Small intestine (tissue), 7 donors: ENCODE measurements at regions not wholly inside any gene's neighbourhood (a gene's known extent, or its start where the extent isn't known, plus 50 kb on each side); places are given as distances from the start of the nearest gene placed in this dataset.

Experiments
- DNase-seq, 2 donors: peaks; one replicate each; pipeline versions ENCODE4 v3.0.0 to v3.0.0-alpha.2; 2013
- FAIRE-seq: peaks from 2 replicates; lab custom pipeline; 2012; peaks lifted over from hg19 to GRCh38; lab: Jason Lieb, UNC
- H3K27ac ChIP-seq, 3 donors: one replicate each; pipeline ENCODE4 v1.5.1; 2013; ENCODE audit warnings: low read length in 2 of 3, mild to moderate bottlenecking in 2 of 3, control low read depth in 1 of 3, inconsistent platforms in 1 of 3, low read depth in 1 of 3, moderate library complexity in 1 of 3
- H3K27me3 ChIP-seq, 3 donors: one replicate each; pipeline ENCODE4 v1.6.1; 2013; ENCODE audit warnings: low read length in 3 of 3, inconsistent platforms in 1 of 3; ENCODE audit not compliant: control insufficient read depth in 3 of 3, insufficient read depth in 3 of 3
- H3K36me3 ChIP-seq, 3 donors: one replicate each; pipeline ENCODE4 v1.6.1; 2013; ENCODE audit warnings: low read length in 3 of 3, inconsistent platforms in 1 of 3, low read depth in 1 of 3, mild to moderate bottlenecking in 1 of 3, moderate library complexity in 1 of 3; ENCODE audit not compliant: control insufficient read depth in 3 of 3, insufficient read depth in 2 of 3
- H3K4me1 ChIP-seq, 3 donors: one replicate each; pipeline ENCODE4 v1.6.1; 2013; ENCODE audit warnings: low read length in 2 of 3, inconsistent platforms in 1 of 3, low read depth in 1 of 3, mild to moderate bottlenecking in 1 of 3, moderate library complexity in 1 of 3; ENCODE audit not compliant: control insufficient read depth in 3 of 3, insufficient read depth in 2 of 3
- H3K4me3 ChIP-seq, 3 donors: one replicate each; pipeline ENCODE4 v1.5.1; 2013; ENCODE audit warnings: low read length in 3 of 3, control low read depth in 1 of 3, inconsistent platforms in 1 of 3, low read depth in 1 of 3, mild to moderate bottlenecking in 1 of 3, moderate library complexity in 1 of 3
- H3K9me3 ChIP-seq, 2 donors: one replicate each; pipeline ENCODE4 v1.6.1; 2013; ENCODE audit warnings: low read depth in 1 of 2, low read length in 1 of 2; ENCODE audit not compliant: control insufficient read depth in 2 of 2, insufficient read depth in 1 of 2
- WGBS, 3 donors: extraction: QIAGEN DNeasy Blood & Tissue Kit; methylation state at CpG; one replicate each; pipeline ENCODE4 v1.1.7; 2013; 5-methylcytosine and 5-hydroxymethylcytosine counted together
- donor health status: healthy with polysubstance abuse.
- donor health status: control.
- donor health status: control.
- donor health status: Bipolar disorder and iron deficiency.
- donor health status: healthy.

DNA sequence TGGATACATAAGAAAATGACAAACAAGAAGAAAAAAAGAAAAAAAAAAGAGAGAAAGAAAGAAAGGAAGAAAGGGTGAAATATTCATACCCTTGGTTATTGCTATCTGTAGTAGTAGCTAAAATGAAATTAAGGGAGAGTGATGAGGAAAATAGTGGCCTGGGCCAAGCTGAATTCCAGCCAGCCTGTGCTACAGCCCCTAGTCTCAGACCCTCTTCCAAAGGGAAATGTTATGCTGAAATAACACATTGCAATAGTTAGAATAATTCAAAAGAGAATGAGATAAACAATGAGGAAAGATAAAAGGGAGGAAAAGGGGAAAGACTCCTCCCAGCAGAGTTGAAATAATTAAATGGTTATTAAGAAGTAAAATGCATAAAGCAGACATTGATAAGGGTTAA, 268.4 kb upstream of the ROBO1 start:
- no peaks in the 10 kb centered on the region for H3K27me3 ChIP-seq
- H3K36me3 ChIP-seq: no peaks in the 10 kb centered on the region
- H3K4me1 ChIP-seq: no peaks in the 10 kb centered on the region
- no peak overlapping the region for H3K4me3 ChIP-seq
- H3K9me3 ChIP-seq: no peaks in the 10 kb centered on the region
- DNase-seq (no peak), FAIRE-seq (no peak)
- H3K27ac ChIP-seq: no peak overlapping the region

DNA sequence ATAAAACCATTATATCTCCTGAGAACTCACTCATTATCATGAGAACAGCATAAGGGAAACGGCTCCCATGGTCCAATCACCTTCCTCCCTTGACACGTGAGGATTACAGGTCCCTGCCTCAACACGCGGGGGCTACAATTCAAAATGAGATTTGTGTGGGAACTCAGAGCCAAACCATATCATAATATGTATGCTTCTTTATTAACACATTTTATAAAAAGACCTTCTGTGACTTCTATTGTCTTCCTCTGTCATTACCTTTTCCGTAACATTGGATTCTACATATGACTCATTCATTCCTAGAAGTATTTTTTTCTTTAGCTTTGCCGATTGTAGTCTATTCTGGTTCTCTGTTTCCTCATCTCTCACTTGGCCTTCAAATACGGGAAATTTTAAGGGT, 267.2 kb upstream of the ROBO1 start:
- Histone ChIP-seq H3K36me3 (no peaks in the 10 kb centered on the region), H3K27me3 (no peaks in the 10 kb centered on the region), H3K4me3 (no peak overlapping the region), H3K9me3 (no peaks in the 10 kb centered on the region), H3K4me1 (no peaks in the 10 kb centered on the region), H3K27ac (no peak overlapping the region)
- FAIRE-seq (no peak), DNase-seq (no peak)
- WGBS, 3 donors: 81 to 91% (median 87%) methylated on average over 7 of the region's 7 CpGs

DNA sequence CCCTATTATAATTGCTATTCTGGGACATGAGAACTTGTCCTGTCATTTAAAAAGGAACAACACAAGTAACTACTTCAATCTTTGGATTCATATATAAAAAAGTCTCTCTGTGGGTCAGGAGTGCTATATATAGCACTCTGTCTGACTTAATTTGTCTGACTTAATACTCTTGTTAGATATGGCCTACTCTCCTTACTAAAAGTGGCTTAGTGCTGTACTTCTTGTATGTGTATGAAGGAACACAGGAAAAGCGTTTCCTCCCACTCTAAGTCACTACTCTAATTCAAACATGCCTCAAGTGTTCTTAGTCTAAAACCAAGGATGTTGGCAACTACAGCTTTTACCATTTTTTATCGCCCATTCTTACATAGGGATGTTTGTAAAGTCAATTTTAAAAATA, 255.2 kb upstream of the ROBO1 start:
- Histone ChIP-seq H3K27me3 (no peaks in the 10 kb centered on the region), H3K4me1 (no peaks in the 10 kb centered on the region), H3K27ac (no peak overlapping the region), H3K4me3 (no peak overlapping the region), H3K36me3 (no peaks in the 10 kb centered on the region), H3K9me3 (no peaks in the 10 kb centered on the region)
- DNase-seq: no peak
- no peak for FAIRE-seq
- 77 to 84% (median 77%) methylated on average over 2 of the region's 2 CpGs for WGBS, 3 donors

DNA sequence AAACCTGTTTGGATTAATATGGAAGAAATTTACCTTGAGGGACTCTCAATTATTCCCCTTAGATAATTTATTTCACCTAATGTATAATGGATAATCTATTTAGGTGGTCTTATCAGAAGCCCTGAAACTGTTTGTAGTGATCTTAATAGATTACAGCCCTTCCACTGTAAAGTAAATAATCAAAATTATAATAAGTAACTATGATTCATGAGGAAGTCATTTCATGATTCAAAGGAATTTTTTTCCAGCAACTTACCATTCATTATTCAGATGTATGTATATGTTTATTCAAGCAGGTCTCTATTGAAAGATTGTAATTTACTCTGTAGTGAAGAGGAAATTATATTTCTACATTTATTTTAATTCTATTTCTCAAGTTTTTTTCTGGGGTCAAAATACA, 250.6 kb upstream of the ROBO1 start:
- Histone ChIP-seq H3K4me3 (no peak overlapping the region), H3K36me3 (no peaks in the 10 kb centered on the region), H3K4me1 (no peaks in the 10 kb centered on the region), H3K27ac (no peak overlapping the region), H3K27me3 (no peaks in the 10 kb centered on the region), H3K9me3 (no peaks in the 10 kb centered on the region)
- DNase-seq (no peak), FAIRE-seq (no peak)

DNA sequence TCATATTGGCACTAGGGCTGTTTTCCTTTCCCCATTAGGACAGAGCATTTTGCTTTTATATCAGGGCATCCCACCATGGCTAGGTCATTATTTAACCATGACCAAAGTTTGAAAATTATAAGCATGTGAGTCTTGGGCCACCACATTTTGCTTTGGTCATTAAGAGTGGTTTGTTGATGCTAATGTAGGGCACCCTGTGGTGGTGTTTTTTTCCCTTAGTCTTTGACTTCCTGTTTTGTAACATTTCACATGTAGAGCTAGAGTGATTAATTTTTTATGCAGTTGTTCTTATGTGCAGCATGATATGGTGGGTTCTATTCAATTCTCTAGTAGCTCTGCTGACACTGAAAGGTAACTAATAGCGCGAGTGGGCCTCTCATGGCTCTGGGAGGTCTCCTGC, 249.6 kb upstream of the ROBO1 start:
- WGBS, 3 donors: 91 to 95% (median 94%) methylated on average over 2 of the region's 2 CpGs
- Histone ChIP-seq H3K4me1 (no peaks in the 10 kb centered on the region), H3K27me3 (no peaks in the 10 kb centered on the region), H3K36me3 (no peaks in the 10 kb centered on the region), H3K27ac (no peak overlapping the region), H3K4me3 (no peak overlapping the region), H3K9me3 (no peaks in the 10 kb centered on the region)
- DNase-seq: no peak
- no peak for FAIRE-seq

DNA sequence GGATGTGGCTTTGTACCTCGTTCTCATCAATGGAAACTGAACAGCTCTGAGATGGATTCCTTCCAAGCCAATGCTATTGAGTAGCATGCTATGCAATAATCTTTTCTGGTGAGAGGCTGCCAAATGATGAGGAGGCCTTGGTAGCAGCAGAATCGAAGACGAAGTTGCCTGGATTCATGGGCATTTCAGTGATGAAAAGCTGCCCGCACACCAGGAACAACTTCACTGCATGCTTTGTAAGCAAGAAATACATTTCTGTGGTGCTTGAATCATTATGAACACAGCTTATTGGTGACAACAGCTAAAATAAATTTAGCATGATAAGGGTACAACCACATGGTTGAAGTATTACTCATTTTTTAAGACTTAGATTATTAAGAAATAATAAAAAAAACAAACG, 246.8 kb upstream of the ROBO1 start:
- Histone ChIP-seq H3K4me3 (no peak overlapping the region), H3K36me3 (no peaks in the 10 kb centered on the region), H3K27ac (no peak overlapping the region), H3K27me3 (no peaks in the 10 kb centered on the region), H3K4me1 (no peaks in the 10 kb centered on the region), H3K9me3 (no peaks in the 10 kb centered on the region)
- DNase-seq (no peak), FAIRE-seq (no peak)
- WGBS, 3 donors: 72 to 79% (median 75%) methylated on average over 5 of the region's 5 CpGs

DNA sequence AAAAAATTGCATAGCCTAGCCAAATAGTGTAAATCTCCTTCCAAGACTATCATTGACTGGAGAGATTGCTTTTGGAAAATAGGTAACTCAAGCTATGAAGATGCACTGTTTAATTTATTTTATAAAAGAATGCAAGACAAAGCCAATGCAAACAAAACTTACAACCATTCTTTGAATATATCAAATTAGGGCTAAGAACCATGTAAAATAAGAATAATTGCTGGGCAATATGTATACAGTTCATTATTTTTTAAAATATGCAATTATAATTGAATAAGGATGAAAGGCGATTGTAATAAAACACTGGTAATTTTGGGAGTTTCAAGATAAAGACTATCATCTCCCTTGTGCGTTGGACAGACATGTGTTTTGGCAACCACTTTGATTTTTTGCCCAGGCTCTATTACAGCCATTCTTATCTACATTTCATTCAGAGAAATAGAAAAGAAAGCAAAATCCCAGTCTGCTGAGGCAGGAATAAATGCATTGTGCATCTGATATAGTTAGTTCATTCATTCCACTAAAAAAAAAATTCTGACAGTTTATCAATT, 242.3 kb upstream of the ROBO1 start:
- DNase-seq: no peak
- Histone ChIP-seq H3K27ac (no peak overlapping the region), H3K4me1 (no peaks in the 10 kb centered on the region), H3K36me3 (no peaks in the 10 kb centered on the region), H3K27me3 (no peaks in the 10 kb centered on the region), H3K9me3 (no peaks in the 10 kb centered on the region), H3K4me3 (no peak overlapping the region)
- no peak for FAIRE-seq
- 47 to 64% (median 64%) methylated on average over 2 of the region's 2 CpGs for WGBS, 3 donors

DNA sequence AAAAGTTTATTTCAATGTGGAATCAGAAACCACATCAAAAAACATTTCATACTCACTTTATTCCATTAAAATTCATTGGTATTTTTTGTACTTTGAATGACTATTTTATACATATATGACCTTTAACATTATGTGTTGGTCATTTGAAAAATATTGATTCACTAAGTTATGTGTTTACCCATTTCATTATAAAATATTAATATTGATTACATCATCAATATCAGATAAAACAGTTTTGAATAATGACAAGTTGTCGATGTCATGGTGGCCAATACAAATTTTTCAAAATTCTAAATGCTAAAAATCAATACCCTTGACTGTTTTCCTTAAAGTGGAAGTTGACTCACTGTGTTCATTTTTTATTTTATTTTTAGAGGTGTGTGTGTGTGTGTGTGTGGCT, 239.7 kb upstream of the ROBO1 start:
- H3K36me3 ChIP-seq: no peaks in the 10 kb centered on the region
- H3K9me3 ChIP-seq: peaks cover 0 to 4% of the 10 kb centered on the region in 2 donors
- DNase-seq (no peak), FAIRE-seq (no peak)
- 79 to 95% (median 91%) methylated on average over 1 of the region's 1 CpG for WGBS, 3 donors
- H3K4me1 ChIP-seq: no peaks in the 10 kb centered on the region
- no peak overlapping the region for H3K4me3 ChIP-seq
- no peak overlapping the region for H3K27ac ChIP-seq
- no peaks in the 10 kb centered on the region for H3K27me3 ChIP-seq

DNA sequence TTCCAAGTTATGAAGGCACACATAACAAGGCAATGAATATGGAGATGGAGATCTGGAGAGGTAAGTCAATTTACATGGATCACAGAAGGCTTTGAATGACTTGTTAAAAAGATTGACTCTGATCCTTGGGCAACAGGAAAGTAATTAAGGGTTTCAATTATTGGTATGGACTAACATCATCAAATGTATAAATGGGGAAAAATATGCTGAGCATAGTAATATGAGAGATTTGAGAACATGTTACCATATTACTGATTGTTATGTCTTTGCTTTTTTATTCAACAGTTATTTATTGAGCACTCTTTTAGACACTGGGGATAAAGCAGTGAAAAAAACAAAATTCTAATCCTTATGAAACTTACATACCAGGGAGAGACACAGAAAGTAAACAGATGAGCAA, 238.5 kb upstream of the ROBO1 start:
- H3K4me1 ChIP-seq: no peaks in the 10 kb centered on the region
- H3K36me3 ChIP-seq: no peaks in the 10 kb centered on the region
- H3K9me3 ChIP-seq: peaks cover 0 to 8% of the 10 kb centered on the region in 2 donors
- no peak overlapping the region for H3K4me3 ChIP-seq
- no peak for FAIRE-seq
- no peak overlapping the region for H3K27ac ChIP-seq
- H3K27me3 ChIP-seq: no peaks in the 10 kb centered on the region
- no peak for DNase-seq
